ENCODE measurements at regions not wholly inside any gene's neighbourhood (a gene's known extent, or its start where the extent isn't known, plus 50 kb on each side); places are given as distances from the start of the nearest gene placed in this dataset.

- Histone ChIP-seq H3K4ac (ENCODE audit: low read depth, low read length) (no peak overlapping the region), H3K4me2 (ENCODE audit: low read depth, low read length) (no peak overlapping the region), H3K14ac (replicated peaks; ENCODE audit: low read depth, low read length) (no peak overlapping the region), H2AFZ (replicated peaks; ENCODE audit: low read length, poor library complexity) (no peak overlapping the region), H3K27me3 (ENCODE audit: control insufficient read depth, insufficient read depth, low read length) (no peaks in the 10 kb centered on the region), H3K23ac (ENCODE audit: low read depth, low read length) (no peak overlapping the region), H2BK15ac (ENCODE audit: low read depth, low read length) (no peak overlapping the region), H3K18ac (ENCODE audit: low read depth, low read length) (no peak overlapping the region), H2BK5ac (ENCODE audit: low read depth, low read length, poor library complexity, severe bottlenecking) (no peak overlapping the region), H2BK20ac (ENCODE audit: low read depth, low read length) (no peak overlapping the region), H4K20me1 (ENCODE audit: insufficient read depth, low read length) (no peaks in the 10 kb centered on the region), H3K56ac (ENCODE audit: extremely low read depth, insufficient read depth, low read length) (no peak overlapping the region), H3K9ac (ENCODE audit: low read depth, low read length) (no peak overlapping the region), H3K9me3 (ENCODE audit: control insufficient read depth, insufficient read depth, low read length) (peaks cover 56% of the 10 kb centered on the region), H4K8ac (ENCODE audit: low read depth in 2 of 2, low read length in 2 of 2) (no peak overlapping the region), H3K79me1 (ENCODE audit: low read depth in 1 of 2, low read length in 2 of 2) (no peaks in the 10 kb centered on the region), H3K36me3 (ENCODE audit: control insufficient read depth, insufficient read depth, low read length) (no peaks in the 10 kb centered on the region), H2AK9ac (replicated peaks; ENCODE audit: low read depth, low read length, poor library complexity) (no peak overlapping the region), H3K27ac (ENCODE audit: insufficient read depth, low read length) (no peak overlapping the region), H4K5ac (ENCODE audit: low read depth, low read length) (no peak overlapping the region), H2BK120ac (ENCODE audit: low read depth, low read length) (no peak overlapping the region), H4K91ac (ENCODE audit: insufficient read depth, low read depth, low read length) (no peak overlapping the region), H2AK5ac (ENCODE audit: low read depth, low read length) (no peak overlapping the region), H3K4me3 (ENCODE audit: insufficient read depth, low read depth, low read length) (no peak overlapping the region), H3K9me1 (ENCODE audit: insufficient read depth, low read length) (no peaks in the 10 kb centered on the region), H3K4me1 (ENCODE audit: control insufficient read depth, insufficient read depth, low read length) (no peaks in the 10 kb centered on the region)
- 33% methylated on average over 1 of the region's 9 CpGs; no CpG with 5 or more reads in 1 of the 2 experiments for WGBS, 2 experiments (ENCODE audit: extremely low coverage in 2 of 2, insufficient read length in 1 of 2)
- dilution Hi-C loops (cut with HindIII; ENCODE audit: low sequenced_read_pairs, unreplicated experiment) = no loop called here
- TF ChIP-seq CEBPB (IDR thresholded peaks at IDR 0.05; ENCODE audit: low read depth, low read length) (no peak), MAZ (IDR thresholded peaks at IDR 0.05; ENCODE audit: borderline replicate concordance, low read depth, low read length) (no peak), MXI1 (IDR thresholded peaks at IDR 0.05; ENCODE audit: borderline replicate concordance, low read depth, low read length) (no peak), RCOR1 (IDR thresholded peaks at IDR 0.05; ENCODE audit: insufficient replicate concordance, low read length) (no peak), ELK1 (IDR thresholded peaks at IDR 0.05; ENCODE audit: borderline replicate concordance, low read depth, low read length) (no peak), FOS (IDR thresholded peaks at IDR 0.05; ENCODE audit: low read depth, low read length) (no peak), POLR2A (IDR thresholded peaks at IDR 0.05; ENCODE audit: low read depth, low read length) (no peak), RAD21 (IDR thresholded peaks at IDR 0.05; ENCODE audit: low read length) (no peak), MAFK (IDR thresholded peaks at IDR 0.05; ENCODE audit: low read depth, low read length) (no peak)
- no peak for ATAC-seq (ENCODE audit: low read depth)
- in situ Hi-C loops (cut with MboI; ENCODE audit: low sequenced_read_pairs) = no loop called here
- CTCF ChIA-PET = no interaction called here
- DNase-seq = no peak
- no TSS peak for BruUV-seq (replicated peaks)
- intact Hi-C loops (cut with micrococcal nuclease) = no loop called here
- POLR2A ChIA-PET (ENCODE audit: unreplicated experiment) = no interaction called here
Measured at GRCh38 chr1:4087530-4088420, 187.7 kb upstream of the C1orf174 start.
